Ishikawa (cell line): ENCODE measurements at regions not wholly inside any gene's neighbourhood (a gene's known extent, or its start where the extent isn't known, plus 50 kb on each side); places are given as distances from the start of the nearest gene placed in this dataset.

Experiments
- NFIC ChIP-seq: IDR thresholded peaks from 2 replicates; pipeline ENCODE4 v1.6.1; 2012
- RAD21 ChIP-seq: IDR thresholded peaks from 2 replicates; pipeline ENCODE4 v1.6.1; 2012; ENCODE audit warnings: low read depth

DNA sequence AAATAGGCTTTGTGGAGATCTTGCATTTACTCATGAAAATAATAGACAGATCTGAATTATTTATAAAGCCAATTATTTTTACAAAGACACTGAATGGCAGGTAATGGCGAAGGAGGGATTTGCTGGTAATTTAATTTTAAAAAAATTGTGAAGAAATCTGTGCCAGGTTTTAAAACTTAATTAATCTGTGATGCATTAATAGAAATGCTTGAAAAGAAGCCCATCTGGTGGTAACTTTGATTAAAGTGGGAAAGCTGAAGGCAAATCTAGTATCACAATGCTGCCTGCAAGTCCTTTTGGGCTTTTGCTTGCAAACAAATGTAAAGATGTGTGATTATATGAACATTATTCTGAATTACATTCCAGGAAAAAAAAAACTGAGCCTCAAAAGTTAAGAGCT lies 433.2 kb upstream of the DEPDC1 start:
- TF ChIP-seq RAD21 (no peak), NFIC (no peak)
